OCI-LY3 (cell line): ENCODE measurements at regions not wholly inside any gene's neighbourhood (a gene's known extent, or its start where the extent isn't known, plus 50 kb on each side); places are given as distances from the start of the nearest gene placed in this dataset.

Experiments used
- CTCF ChIP-seq: fragments of 200-600, 300-600 bp; sonication (generic); IDR thresholded peaks from 2 replicates; pipeline ENCODE4 v1.5.1; 2014; ENCODE audit warnings: antibody characterized with exemption, low read length, low read depth
- EZH2phosphoT487 ChIP-seq: fragments of 200-600 bp; shearing (Covaris generic); IDR thresholded peaks from 2 replicates; pipeline ENCODE4 v1.6.1; 2018; ENCODE audit warnings: antibody characterized with exemption, mixed run types, low read depth

DNA sequence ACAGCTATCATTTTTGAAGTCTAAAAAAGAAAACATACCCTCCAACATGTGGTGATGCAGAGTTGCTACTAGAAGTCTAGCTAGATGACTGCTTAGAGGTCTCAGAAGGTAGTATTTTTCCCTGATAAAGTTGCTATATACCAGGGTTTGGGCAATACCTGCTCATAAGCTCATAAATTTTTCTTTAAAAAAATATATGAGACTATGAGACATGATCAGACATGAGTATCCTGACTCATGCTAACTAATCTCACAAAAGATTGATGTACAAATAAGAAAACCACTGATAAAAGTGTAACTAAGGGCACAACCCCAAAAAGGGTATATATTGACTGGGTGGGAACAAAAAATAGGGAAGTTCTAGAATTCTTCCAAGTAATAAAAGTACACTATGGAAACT lies 740.9 kb downstream of the METTL15 start:
- no peak for TF ChIP-seq CTCF
- no peak for TF ChIP-seq EZH2phosphoT487
